K562 (cell line): ENCODE measurements at regions not wholly inside any gene's neighbourhood (a gene's known extent, or its start where the extent isn't known, plus 50 kb on each side); places are given as distances from the start of the nearest gene placed in this dataset.

Experiments used
- ATAC-seq: fragments of 200-7000 bp; cut with Tn5 transposase; 3 replicates; pipeline ENCODE4 v1.9.1; 2020; ENCODE audit warnings: moderate library complexity
- BruUV-seq: library from RNA; stranded (reverse); fragments of 400-500 nt; replicated peaks from 2 replicates; lab custom pipeline; 2021; lab: Mats Ljungman, UMichigan
- CTCF ChIA-PET: fragments of 300-600 bp; formaldehyde crosslinking; extraction: SDS; loops from one replicate; lab custom pipeline; 2021; ENCODE audit warnings: low intra/inter-chr PET ratio; lab: Yijun Ruan, JAX
- POLR2A ChIA-PET: fragments of 300-600, 350-650 bp; sonication (Branson Sonifier 250); formaldehyde crosslinking; extraction: SDS; loops from one replicate; lab custom pipeline; 2021; ENCODE audit warnings: antibody characterized with exemption, inconsistent platforms; lab: Yijun Ruan, JAX
- DNase-seq, 4 experiments: peaks; one replicate each; pipeline versions ENCODE4 v3.0.0 to v3.0.0-alpha.2; 2011 to 2018; ENCODE audit warnings: low spot score in 3 of 4, mixed read lengths in 3 of 4; ENCODE audit errors: extremely low read depth in 1 of 4
- FAIRE-seq: peaks from 2 replicates; lab custom pipeline; 2011; peaks lifted over from hg19 to GRCh38; lab: Jason Lieb, UNC
- H2AFZ ChIP-seq: 2 replicates; pipeline ENCODE4 v1.6.0; 2011; ENCODE audit warnings: low read depth, low read length, control low read depth, inconsistent platforms
- H3K27ac ChIP-seq: fragments of 200-600 bp; 3 replicates; pipeline ENCODE4 v1.8.0; 2011; ENCODE audit warnings: low read depth, mild to moderate bottlenecking, control low read depth, inconsistent platforms, low read length, moderate library complexity, mixed read lengths; ENCODE audit errors: extremely low read depth
- H3K27me3 ChIP-seq, 2 experiments: fragments of 300-600 bp in 1 of 2; 2 replicates in 1 of 2; 3 replicates in 1 of 2; pipeline versions ENCODE4 v1.6.0 to v1.8.0; 2011; ENCODE audit warnings: inconsistent platforms in 2 of 2, low read length in 2 of 2, mild to moderate bottlenecking in 1 of 2, mixed read lengths in 1 of 2, moderate library complexity in 1 of 2; ENCODE audit not compliant: control insufficient read depth in 2 of 2, insufficient read depth in 2 of 2
- H3K36me3 ChIP-seq: fragments of 300-600 bp; 3 replicates; pipeline ENCODE4 v1.8.0; 2011; ENCODE audit warnings: mild to moderate bottlenecking, low read length, inconsistent platforms; ENCODE audit not compliant: control insufficient read depth, insufficient read depth
- H3K4me1 ChIP-seq, 2 experiments: fragments of 200-600 bp in 1 of 2; replicated peaks in 1 of 2; 2 replicates in 1 of 2; 3 replicates in 1 of 2; pipeline versions ENCODE4 v1.5.1 to v1.8.0; 2011; ENCODE audit warnings: inconsistent platforms in 2 of 2, low read length in 2 of 2, mild to moderate bottlenecking in 1 of 2, mixed read lengths in 1 of 2, moderate library complexity in 1 of 2; ENCODE audit not compliant: control insufficient read depth in 2 of 2, insufficient read depth in 2 of 2
- H3K4me2 ChIP-seq: 2 replicates; pipeline ENCODE4 v1.6.1; 2011; ENCODE audit warnings: low read length, control low read depth, inconsistent platforms, mixed read lengths; ENCODE audit not compliant: insufficient read depth
- H3K4me3 ChIP-seq: fragments of 200-600 bp; sonication (generic), shearing (Covaris generic); 2 replicates; pipeline ENCODE4 v1.5.1; 2016; ENCODE audit warnings: control low read depth, inconsistent platforms
- H3K79me2 ChIP-seq: fragments of 200-600 bp; 3 replicates; pipeline ENCODE4 v1.8.0; 2011; ENCODE audit warnings: low read length, inconsistent platforms; ENCODE audit not compliant: control insufficient read depth, insufficient read depth
- H3K9ac ChIP-seq, 2 experiments: 2 replicates each; pipeline versions ENCODE4 v1.6.0 to v1.6.1; 2011; ENCODE audit warnings: low read depth in 2 of 2, low read length in 2 of 2, control low read depth in 1 of 2, inconsistent platforms in 1 of 2, mild to moderate bottlenecking in 1 of 2, mixed read lengths in 1 of 2; ENCODE audit not compliant: insufficient read depth in 1 of 2
- H3K9me1 ChIP-seq: one replicate; pipeline ENCODE4 v1.6.0; 2011; ENCODE audit warnings: inconsistent platforms, mild to moderate bottlenecking, low read length, moderate library complexity; ENCODE audit not compliant: control insufficient read depth, insufficient read depth
- H3K9me3 ChIP-seq: replicated peaks from 2 replicates; pipeline ENCODE4 v1.5.1; 2011; ENCODE audit warnings: low read depth, low read length, inconsistent platforms; ENCODE audit not compliant: control insufficient read depth, insufficient read depth
- H4K20me1 ChIP-seq: replicated peaks from 2 replicates; pipeline ENCODE4 v1.6.1; 2011; ENCODE audit warnings: low read length, inconsistent platforms, mixed read lengths; ENCODE audit not compliant: control insufficient read depth, insufficient read depth
- CCAR2 ChIP-seq: fragments of 200-400 bp; formaldehyde crosslinking; IDR thresholded peaks from 2 replicates; pipeline ENCODE4 v1.6.1; 2017; ENCODE audit warnings: mild to moderate bottlenecking, low read depth, low read length
- GABPA ChIP-seq: fragments of 200-800 bp; sonication (Bioruptor generic); conservative IDR thresholded peaks from 2 replicates; pipeline ENCODE4 v1.6.1; 2016; ENCODE audit warnings: low read depth, missing genetic modification characterization, missing compliant biosample characterization
- HNRNPL ChIP-seq: fragments of 200-400 bp; formaldehyde crosslinking; IDR thresholded peaks from 2 replicates; pipeline ENCODE4 v1.6.1; 2017; ENCODE audit warnings: low read depth, mild to moderate bottlenecking, low read length
- JUN ChIP-seq, 2 experiments: sonication (generic) in 1 of 2; formaldehyde crosslinking in 1 of 2; IDR thresholded peaks; 2 replicates each; pipeline versions ENCODE4 v1.6.1 to v1.8.0; 2012 to 2022; ENCODE audit warnings: borderline replicate concordance in 2 of 2, mild to moderate bottlenecking in 2 of 2, improper control_type of control experiment in 1 of 2, low read depth in 1 of 2, low read length in 1 of 2, missing genetic modification reagents in 1 of 2
- NFE2L1 ChIP-seq: fragments of 450-650 bp; IDR thresholded peaks from 2 replicates; pipeline ENCODE4 v1.6.1; 2016; ENCODE audit warnings: missing genetic modification characterization, low read depth, mild to moderate bottlenecking, missing compliant biosample characterization, moderate library complexity, borderline replicate concordance
- PPARD ChIP-seq: fragments of 250-450 bp; sonication (Bioruptor Pico); IDR thresholded peaks from 2 replicates; pipeline ENCODE4 v1.8.0; 2022; ENCODE audit warnings: inconsistent platforms, mild to moderate bottlenecking, moderate library complexity
- RFX1 ChIP-seq: fragments of 450-650 bp; IDR thresholded peaks from 2 replicates; pipeline ENCODE4 v1.6.1; 2016; ENCODE audit warnings: mild to moderate bottlenecking, moderate library complexity
- SIRT6 ChIP-seq: IDR thresholded peaks from one replicate; pipeline ENCODE4 v1.6.1; 2012; ENCODE audit warnings: low read depth, mild to moderate bottlenecking, control low read depth, inconsistent platforms, low read length, moderate library complexity
- TCFL5 ChIP-seq: fragments of 250-450 bp; sonication (Bioruptor Pico); conservative IDR thresholded peaks from 2 replicates; pipeline ENCODE4 v1.6.1; 2021; ENCODE audit warnings: mild to moderate bottlenecking, moderate library complexity, matching md5 sums
- ZNF644 ChIP-seq: fragments of 200-800 bp; sonication (Bioruptor generic); IDR thresholded peaks from 2 replicates; pipeline ENCODE4 v1.6.1; 2016; ENCODE audit warnings: low read depth, missing genetic modification characterization, missing compliant biosample characterization
- WGBS: fragments of 100-300 bp; shearing (Covaris generic); methylation state at CpG from one replicate; pipeline ENCODE4 v1.1.6; 2016; ENCODE audit warnings: low coverage, mixed read lengths; ENCODE audit not compliant: insufficient coverage; ENCODE audit errors: missing lambda C conversion rate; 5-methylcytosine and 5-hydroxymethylcytosine counted together
- in situ Hi-C: fragments of 300-500 bp; cut with MboI; formaldehyde crosslinking; loops from 4 replicates; pipeline ENCODE4 v1.15.0; 2018; ENCODE audit warnings: inconsistent platforms, mixed read lengths
- intact Hi-C: fragments of 100-400 bp; cut with micrococcal nuclease; formaldehyde crosslinking; loops from 2 replicates; pipeline ENCODE4 v1.14.2; 2022
- TF ChIP-seq, protein P1 (sequence below): fragments of 250-450 bp; sonication (Bioruptor Pico); IDR thresholded peaks from 2 replicates; pipeline ENCODE4 v1.5.0; 2020; ENCODE audit warnings: mild to moderate bottlenecking
- TF ChIP-seq, protein P2 (sequence below): sonication (generic); formaldehyde crosslinking; IDR thresholded peaks from 2 replicates; pipeline ENCODE4 v1.8.0; 2022; ENCODE audit warnings: mild to moderate bottlenecking, missing genetic modification reagents
- TF ChIP-seq, protein P3 (sequence below): fragments of 250-450 bp; sonication (Bioruptor Pico); IDR thresholded peaks from 2 replicates; pipeline ENCODE4 v1.5.0; 2021; ENCODE audit warnings: mild to moderate bottlenecking, moderate library complexity

DNA sequence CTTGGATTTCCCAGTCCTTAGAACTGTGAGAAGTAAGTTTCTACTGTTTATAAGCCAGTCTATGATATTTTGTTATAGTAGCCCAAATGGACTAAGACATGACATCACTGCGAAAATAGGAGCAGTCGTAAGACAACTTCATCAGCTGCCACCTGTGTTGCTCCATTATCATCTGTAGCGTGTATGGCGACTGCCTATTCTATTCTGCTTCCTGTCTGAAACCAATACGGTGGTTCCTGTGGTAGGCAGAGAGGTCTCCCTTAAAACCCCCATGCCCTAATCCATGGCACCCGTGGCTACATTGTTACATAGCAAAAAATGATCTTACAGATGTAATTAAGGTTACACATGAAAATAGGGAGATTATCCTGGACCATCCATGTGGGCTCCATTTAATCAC, 105.4 kb upstream of the FAT1 start:
- intact Hi-C loops = no loop called here
- no peak for ATAC-seq
- Histone ChIP-seq H2AFZ (peak overlapping the region; percentile 53; the same call in 1 of the 2 replicates), H3K4me2 (peak overlapping the region; percentile 65), H3K9ac (no peak overlapping the region), H3K27me3 (no peaks in the 10 kb centered on the region), H3K79me2 (no peaks in the 10 kb centered on the region), H4K20me1 (no peaks in the 10 kb centered on the region), H3K27ac (peak overlapping the region; percentile 75; the same call in 2 of the 3 replicates), H3K4me3 (no peak overlapping the region), H3K9me3 (no peaks in the 10 kb centered on the region), H3K9me1 (no peaks in the 10 kb centered on the region), H3K36me3 (no peaks in the 10 kb centered on the region), H3K4me1 (peaks cover 6 to 60% of the 10 kb centered on the region in 2 experiments; a peak in 4 of 5 replicates)
- ChIA-PET CTCF (no interaction called here), POLR2A (interaction anchor here (0.8 to 2.6 kb wide), 3 partner anchors 10 to 60 kb away, joined by 3 to 10 read pairs (median 4); no protein-coding TSS in a partner anchor)
- no peak for FAIRE-seq
- BruUV-seq = no TSS peak
- in situ Hi-C loops = no loop called here
- DNase-seq = no peak
- WGBS = 49% methylated on average over 6 of the region's 6 CpGs
- TF ChIP-seq CCAR2 (no peak), ZNF644 (tag) (0 out of 2 replicates have a peak, but pooled peaks have one; percentile 13), SIRT6 (no peak), TCFL5 (CRISPR knock-in tag) (no peak), NFE2L1 (tag) (no peak), PPARD (CRISPR knock-in tag) (no peak), HNRNPL (no peak), GABPA (tag) (no peak), JUN (IDR thresholded peaks at IDR 0.05; ENCODE audit: borderline replicate concordance, low read depth, low read length) (no peak), JUN (CRISPR knock-in tag; IDR thresholded peaks at IDR 0.05; ENCODE audit: borderline replicate concordance) (0 out of 2 replicates have a peak, but pooled peaks have one; percentile 41), RFX1 (no peak)
- TF ChIP-seq, protein P1, sequence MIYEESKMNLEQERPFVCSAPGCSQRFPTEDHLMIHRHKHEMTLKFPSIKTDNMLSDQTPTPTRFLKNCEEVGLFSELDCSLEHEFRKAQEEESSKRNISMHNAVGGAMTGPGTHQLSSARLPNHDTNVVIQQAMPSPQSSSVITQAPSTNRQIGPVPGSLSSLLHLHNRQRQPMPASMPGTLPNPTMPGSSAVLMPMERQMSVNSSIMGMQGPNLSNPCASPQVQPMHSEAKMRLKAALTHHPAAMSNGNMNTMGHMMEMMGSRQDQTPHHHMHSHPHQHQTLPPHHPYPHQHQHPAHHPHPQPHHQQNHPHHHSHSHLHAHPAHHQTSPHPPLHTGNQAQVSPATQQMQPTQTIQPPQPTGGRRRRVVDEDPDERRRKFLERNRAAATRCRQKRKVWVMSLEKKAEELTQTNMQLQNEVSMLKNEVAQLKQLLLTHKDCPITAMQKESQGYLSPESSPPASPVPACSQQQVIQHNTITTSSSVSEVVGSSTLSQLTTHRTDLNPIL (CRISPR knock-in tag) = no peak
- TF ChIP-seq, protein P2, sequence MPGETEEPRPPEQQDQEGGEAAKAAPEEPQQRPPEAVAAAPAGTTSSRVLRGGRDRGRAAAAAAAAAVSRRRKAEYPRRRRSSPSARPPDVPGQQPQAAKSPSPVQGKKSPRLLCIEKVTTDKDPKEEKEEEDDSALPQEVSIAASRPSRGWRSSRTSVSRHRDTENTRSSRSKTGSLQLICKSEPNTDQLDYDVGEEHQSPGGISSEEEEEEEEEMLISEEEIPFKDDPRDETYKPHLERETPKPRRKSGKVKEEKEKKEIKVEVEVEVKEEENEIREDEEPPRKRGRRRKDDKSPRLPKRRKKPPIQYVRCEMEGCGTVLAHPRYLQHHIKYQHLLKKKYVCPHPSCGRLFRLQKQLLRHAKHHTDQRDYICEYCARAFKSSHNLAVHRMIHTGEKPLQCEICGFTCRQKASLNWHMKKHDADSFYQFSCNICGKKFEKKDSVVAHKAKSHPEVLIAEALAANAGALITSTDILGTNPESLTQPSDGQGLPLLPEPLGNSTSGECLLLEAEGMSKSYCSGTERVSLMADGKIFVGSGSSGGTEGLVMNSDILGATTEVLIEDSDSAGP (CRISPR knock-in tag) = no peak
- TF ChIP-seq, protein P3, sequence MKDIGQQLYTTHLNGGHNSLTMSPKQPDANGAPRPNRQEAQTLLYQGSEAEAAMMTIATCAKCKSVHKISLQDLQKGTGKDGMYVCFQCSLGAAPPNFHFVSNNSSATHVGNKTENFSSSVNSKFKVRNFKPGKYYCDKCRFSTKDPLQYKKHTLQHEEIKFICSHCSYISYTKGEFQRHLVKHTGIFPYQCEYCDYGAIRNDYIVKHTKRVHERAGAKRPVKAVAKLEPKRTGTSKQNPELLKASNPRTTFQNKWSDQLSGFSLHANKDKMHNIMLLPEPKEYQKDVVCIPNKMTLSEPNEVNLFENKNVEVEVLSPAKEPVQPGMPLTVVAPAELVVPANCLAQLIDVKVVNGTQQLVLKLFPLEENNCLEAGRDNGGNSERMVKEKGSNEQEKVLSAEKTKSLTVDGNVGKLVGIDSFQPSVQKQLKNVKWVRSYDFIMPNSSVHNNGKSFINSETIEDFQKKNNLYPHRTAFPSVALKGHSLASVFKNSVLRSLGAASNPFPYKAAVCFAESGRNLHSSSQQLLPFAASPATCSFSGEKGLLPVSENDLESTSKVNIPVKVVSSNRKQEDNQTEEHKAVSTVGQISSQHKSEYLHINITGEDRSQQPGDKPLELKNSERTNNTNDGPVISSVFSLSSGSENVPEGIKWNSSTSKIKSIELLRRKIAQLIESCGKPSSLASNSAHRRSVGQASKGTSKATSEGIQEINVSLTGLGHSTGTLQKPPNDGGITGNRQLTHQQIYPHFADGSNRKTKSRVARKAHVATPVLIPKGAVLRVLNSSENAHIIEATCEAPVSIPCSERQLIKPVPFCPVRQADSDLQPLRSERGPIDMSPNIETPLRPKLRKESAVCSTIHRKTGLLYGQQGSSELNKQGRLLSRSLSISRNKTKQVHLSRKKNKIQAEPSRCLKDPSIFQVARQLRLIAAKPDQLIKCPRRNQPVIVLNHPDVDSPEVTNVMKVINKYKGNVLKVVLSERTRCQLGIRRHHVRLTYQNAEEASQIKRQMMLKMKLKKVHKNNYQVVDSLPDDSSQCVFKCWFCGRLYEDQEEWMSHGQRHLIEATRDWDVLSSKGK (CRISPR knock-in tag) = no peak
